Activated CD4-positive, alpha-beta T cell treated with anti-CD3 and anti-CD28 coated beads, Interleukin-2, Interleukin-4, amounts not matched to agents 100 ng/mL and 50 ng/mL, durations not matched to agents 16 hours and 8 hours (primary cell): ENCODE measurements at regions not wholly inside any gene's neighbourhood (a gene's known extent, or its start where the extent isn't known, plus 50 kb on each side); places are given as distances from the start of the nearest gene placed in this dataset.
"Not testable (repeated sequence)": the region's sequence is repeated elsewhere in the genome, so short reads cannot be mapped to it uniquely, and the experiment has no call there.

Experiments used
- DNase-seq: peaks from one replicate; pipeline ENCODE4 v3.0.0-alpha.2; 2020; ENCODE audit warnings: low spot score

DNA sequence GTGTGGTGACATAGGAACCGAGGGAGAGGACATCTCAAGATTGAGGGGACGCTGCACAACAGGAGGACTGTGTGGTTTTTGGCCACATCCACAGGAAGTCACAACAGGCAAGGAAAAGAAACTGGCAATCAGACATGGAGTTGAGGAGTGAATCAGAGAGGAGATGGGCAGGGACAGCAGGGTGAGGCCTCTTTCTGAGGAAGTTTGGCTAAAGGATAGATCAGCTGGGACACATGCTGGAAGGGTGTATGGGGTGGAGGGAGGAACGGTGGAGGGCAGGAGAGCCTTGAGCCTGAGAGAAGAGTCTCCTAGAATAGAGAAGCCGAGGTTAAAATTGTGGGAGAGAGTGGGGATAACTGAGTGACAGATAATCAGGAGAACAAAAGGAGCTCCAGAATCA lies 75.1 kb upstream of the CIDEA start:
- DNase-seq, result not testable (repeated sequence)

DNA sequence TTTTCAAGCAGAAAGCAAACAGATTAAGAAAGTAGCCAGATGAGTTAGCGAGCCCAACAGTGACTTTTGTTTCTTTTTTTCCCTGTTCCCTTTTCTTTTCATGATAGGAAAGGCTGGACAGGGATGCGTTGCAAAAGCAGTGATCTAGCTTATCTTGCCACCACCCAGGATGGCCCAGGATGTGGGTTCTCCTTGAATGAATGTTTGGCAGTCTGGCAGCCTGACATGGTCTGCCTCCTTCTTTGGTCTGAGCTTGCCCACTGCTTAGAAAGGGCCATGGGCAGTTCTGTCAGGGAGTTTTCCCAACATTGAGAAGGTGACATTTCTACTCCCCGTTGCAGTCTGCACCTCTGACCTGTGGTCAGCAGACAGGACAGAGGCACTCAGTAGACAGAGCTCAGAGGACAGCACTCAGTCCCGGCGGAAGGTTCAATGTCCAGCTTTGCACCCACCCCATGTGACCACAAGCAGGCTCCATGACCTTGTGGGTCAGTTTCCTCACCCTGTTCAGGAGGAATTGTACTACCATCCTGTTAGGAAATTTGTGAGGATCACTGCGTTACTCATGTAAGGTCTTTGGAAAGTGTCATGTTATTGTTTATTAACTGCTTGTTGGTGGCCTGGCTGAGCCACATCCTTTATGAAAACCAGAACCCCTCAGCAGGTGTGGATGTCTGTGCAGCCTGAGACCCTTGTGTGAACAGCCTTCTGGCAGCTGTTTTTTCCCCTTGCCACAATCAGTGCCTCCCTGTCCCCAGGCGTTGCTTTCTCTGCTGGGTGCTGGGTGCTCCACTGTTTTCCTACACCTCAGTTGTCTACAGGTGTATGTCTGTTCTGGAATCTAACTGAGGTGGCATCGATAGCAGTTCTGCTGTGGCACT lies 74.2 kb upstream of the CIDEA start:
- DNase-seq, result not testable (repeated sequence)

DNA sequence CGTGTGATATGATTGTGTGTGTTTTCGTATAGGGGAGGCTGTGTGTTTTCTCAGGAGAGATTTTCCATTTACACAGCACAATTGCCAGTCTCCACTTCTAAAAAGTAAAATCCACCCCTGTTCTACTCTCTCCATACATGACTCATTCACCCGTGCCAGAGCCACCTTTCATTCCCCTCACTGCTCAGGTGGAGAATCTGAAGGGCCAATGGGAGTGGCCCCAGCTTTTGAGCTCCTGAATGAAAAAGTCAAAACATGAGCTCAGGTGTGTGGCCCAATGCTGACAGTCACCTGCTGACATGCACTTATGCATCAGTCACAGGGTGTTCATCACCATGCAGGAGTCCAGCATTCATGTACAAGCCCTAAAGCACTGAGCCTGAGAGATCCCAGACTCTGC lies 55.4 kb upstream of the CIDEA start:
- not testable (repeated sequence) for DNase-seq

DNA sequence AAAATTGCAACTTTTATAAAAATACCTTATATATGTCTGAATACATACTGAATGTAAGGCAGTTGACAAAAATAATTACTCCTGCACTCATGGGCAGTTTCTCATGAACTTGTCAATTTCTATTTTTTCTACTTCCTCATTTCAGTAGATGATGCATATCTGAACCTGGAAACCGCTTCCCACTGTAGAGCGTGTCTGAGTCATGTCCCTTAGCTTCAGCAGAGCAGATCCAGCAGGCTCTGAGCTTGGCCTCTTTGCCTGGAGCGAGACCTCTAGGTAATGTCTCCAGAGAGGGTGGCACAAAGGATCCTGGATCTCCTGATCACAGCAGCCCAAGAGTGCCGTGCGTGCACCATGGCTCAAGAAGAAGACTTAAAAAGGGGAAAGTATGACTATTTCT lies 54.0 kb upstream of the CIDEA start:
- DNase-seq, result peak; percentile 35
